ENCODE measurements at regions not wholly inside any gene's neighbourhood (a gene's known extent, or its start where the extent isn't known, plus 50 kb on each side); places are given as distances from the start of the nearest gene placed in this dataset.

DNA sequence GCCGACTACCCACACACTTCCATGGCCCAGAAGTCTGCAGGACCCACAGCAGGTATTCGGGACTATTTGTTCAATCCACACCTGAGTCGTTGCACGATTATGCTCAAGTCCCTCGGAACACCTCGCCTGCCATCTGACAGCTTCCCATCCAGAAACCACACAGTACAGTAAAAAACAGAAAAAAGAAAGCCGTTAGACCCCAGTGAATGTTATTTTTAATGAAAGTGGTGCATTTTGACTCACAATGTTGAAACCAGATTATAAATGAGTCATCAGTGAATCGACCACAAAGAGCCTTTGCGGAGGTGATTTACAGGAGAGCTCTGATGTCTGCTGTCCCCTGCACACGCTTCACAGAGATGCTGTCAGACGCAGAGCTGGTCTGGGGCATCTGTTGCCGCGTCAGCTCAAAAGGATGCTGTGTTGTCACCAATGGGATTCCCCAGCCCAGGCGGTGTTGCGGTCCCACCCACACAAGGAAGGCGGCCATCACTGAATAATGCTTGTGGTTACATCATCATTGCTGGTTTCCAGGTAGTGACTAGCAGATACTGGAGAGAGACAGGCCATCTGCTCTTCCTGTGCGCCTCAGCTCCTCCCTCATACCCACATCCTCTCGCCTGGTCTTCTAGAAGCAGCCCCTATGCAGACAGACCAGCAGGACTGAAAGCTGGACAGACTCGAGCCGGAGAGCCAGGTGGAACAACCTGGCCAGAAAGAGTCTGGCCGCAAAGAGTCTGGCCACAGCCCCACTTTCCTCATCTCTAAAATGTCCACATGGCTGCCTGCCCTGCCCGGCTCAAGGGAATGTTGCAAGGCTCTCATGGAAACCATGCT, 116.8 kb downstream of the TOMM20 start:
- peaks cover 37 to 49% of the 10 kb centered on the region in 2 donors for H3K4me1 Mint-ChIP-seq

DNA sequence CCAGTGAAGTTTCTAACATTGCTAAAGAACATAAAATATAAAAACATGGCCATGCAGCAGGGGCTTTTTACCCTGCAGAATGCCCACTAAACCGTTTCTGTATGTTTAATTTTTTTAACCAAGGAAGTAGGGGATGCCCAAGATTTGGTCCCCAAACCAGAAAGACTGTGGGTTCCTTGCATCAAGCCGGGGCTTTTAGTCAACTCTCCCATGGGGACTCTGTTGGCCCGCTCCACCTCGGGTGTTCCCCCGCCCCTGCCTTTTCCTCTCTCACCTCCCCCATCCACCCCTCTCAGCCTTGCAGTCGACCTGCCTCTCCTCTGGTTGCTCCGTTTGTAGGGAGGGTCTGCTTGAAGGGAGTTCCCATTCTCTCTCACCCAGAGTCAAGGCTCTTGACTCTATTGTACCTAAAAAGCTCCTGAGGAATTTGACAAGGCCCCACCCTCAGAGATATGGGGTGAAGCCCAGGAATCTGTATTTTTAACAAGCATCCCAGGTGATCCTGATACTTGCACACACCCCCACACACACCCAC, 117.5 kb downstream of the TOMM20 start:
- ATAC-seq: no peak
- TF ChIP-seq, protein P1, sequence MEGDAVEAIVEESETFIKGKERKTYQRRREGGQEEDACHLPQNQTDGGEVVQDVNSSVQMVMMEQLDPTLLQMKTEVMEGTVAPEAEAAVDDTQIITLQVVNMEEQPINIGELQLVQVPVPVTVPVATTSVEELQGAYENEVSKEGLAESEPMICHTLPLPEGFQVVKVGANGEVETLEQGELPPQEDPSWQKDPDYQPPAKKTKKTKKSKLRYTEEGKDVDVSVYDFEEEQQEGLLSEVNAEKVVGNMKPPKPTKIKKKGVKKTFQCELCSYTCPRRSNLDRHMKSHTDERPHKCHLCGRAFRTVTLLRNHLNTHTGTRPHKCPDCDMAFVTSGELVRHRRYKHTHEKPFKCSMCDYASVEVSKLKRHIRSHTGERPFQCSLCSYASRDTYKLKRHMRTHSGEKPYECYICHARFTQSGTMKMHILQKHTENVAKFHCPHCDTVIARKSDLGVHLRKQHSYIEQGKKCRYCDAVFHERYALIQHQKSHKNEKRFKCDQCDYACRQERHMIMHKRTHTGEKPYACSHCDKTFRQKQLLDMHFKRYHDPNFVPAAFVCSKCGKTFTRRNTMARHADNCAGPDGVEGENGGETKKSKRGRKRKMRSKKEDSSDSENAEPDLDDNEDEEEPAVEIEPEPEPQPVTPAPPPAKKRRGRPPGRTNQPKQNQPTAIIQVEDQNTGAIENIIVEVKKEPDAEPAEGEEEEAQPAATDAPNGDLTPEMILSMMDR (IDR thresholded peaks at IDR 0.05): no peak

More for the DNA sequence above, 116.8 kb downstream of the TOMM20 start:
- peak overlapping the region; percentile 21 for H3K4me3 ChIP-seq (ENCODE audit: low read length)
- DNase-seq (peak; percentile 90 to 99), ATAC-seq (peak; percentile 88 to 97 (median 92))
- WGBS (ENCODE audit: insufficient coverage): 3% methylated on average over 22 of the region's 22 CpGs
- H3K27me3 ChIP-seq (ENCODE audit: control insufficient read depth, insufficient read depth, low read length): no peaks in the 10 kb centered on the region
- H3K4me1 ChIP-seq (ENCODE audit: control insufficient read depth, insufficient read depth, low read length): peaks cover 28% of the 10 kb centered on the region
- no peaks in the 10 kb centered on the region for H3K36me3 Mint-ChIP-seq
- no peaks in the 10 kb centered on the region for H3K27me3 Mint-ChIP-seq (ENCODE audit: low read depth in 2 of 2)
- peak overlapping the region; percentile 91 to 95 for H3K27ac Mint-ChIP-seq
- intact Hi-C loops (cut with micrococcal nuclease): loop anchor here (1.0 to 5.0 kb wide), 11 partner anchors 35 to 413 kb away; no protein-coding TSS in a partner anchor
- H3K27ac ChIP-seq (ENCODE audit: low read length): peak overlapping the region; percentile 89
- no peaks in the 10 kb centered on the region for H3K9me3 Mint-ChIP-seq
- H3K36me3 ChIP-seq (ENCODE audit: control insufficient read depth, insufficient read depth, low read length): no peaks in the 10 kb centered on the region
- H3K9me3 ChIP-seq (ENCODE audit: control insufficient read depth, insufficient read depth, low read length): no peaks in the 10 kb centered on the region
- peak overlapping the region; percentile 86 for H3K4me3 Mint-ChIP-seq
- TF ChIP-seq, protein P1 (IDR thresholded peaks at IDR 0.05): no peak

DNA sequence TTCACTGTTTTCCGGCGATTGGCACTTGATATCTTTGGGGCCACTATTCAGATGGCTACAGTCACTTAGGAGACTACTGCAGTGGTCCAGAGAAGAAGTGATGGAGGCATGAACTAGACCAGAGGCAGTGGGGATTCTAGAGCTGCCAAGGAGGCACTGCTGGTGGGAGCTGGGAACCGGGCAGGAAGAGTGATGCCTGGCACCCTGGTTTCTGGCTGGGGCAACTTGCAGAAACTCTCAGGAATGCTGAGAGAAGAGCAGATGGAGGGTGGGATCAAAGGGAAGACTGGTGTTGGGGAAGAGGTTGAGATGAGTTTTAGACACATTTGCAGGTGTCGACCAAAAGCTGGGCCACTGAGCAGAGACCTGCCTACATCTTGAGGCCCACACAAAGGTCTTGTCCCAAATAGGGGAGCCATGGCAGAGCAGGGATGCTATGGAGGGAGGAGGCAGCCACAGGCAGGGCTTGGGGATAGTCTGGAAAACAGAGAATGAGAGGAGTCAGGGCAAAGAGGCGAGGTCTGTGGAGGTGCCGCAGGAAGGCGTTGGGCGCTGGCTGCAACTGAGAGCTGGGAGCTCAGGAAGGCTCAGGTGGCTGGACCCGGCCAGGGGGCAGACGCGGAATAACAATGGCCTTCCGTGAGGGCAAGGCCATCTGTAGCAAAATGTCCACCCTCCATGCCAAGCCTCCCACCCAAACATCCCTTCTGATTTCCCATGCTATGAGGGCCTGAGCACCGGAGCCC, 118.9 kb downstream of the TOMM20 start:
- no peaks in the 10 kb centered on the region for H3K9me3 Mint-ChIP-seq
- Histone ChIP-seq H3K27me3 (ENCODE audit: control insufficient read depth, insufficient read depth, low read length) (no peaks in the 10 kb centered on the region), H3K36me3 (ENCODE audit: control insufficient read depth, insufficient read depth, low read length) (no peaks in the 10 kb centered on the region), H3K4me3 (ENCODE audit: low read length) (no peak overlapping the region), H3K27ac (ENCODE audit: low read length) (no peak overlapping the region), H3K9me3 (ENCODE audit: control insufficient read depth, insufficient read depth, low read length) (no peaks in the 10 kb centered on the region), H3K4me1 (ENCODE audit: control insufficient read depth, insufficient read depth, low read length) (peaks cover 28% of the 10 kb centered on the region)
- TF ChIP-seq, protein P1 (IDR thresholded peaks at IDR 0.05): no peak
- WGBS (ENCODE audit: insufficient coverage): 94% methylated on average over 13 of the region's 13 CpGs
- peak overlapping the region; percentile 19 to 22 for H3K27ac Mint-ChIP-seq
- H3K4me3 Mint-ChIP-seq: no peak overlapping the region
- DNase-seq: no peak
- ATAC-seq: no peak
- H3K36me3 Mint-ChIP-seq: no peaks in the 10 kb centered on the region
- no peaks in the 10 kb centered on the region for H3K27me3 Mint-ChIP-seq (ENCODE audit: low read depth in 2 of 2)
- intact Hi-C loops (cut with micrococcal nuclease): loop anchor here (2.0 to 5.0 kb wide), 8 partner anchors 32 to 411 kb away; no protein-coding TSS in a partner anchor
- H3K4me1 Mint-ChIP-seq: peaks cover 44 to 45% of the 10 kb centered on the region in 2 donors

More for the DNA sequence above, 117.5 kb downstream of the TOMM20 start:
- peak in 1 of 2 donors; percentile 84 for DNase-seq
- Histone ChIP-seq H3K27ac (ENCODE audit: low read length) (peak overlapping the region; percentile 89), H3K4me3 (ENCODE audit: low read length) (peak overlapping the region; percentile 21), H3K27me3 (ENCODE audit: control insufficient read depth, insufficient read depth, low read length) (no peaks in the 10 kb centered on the region), H3K4me1 (ENCODE audit: control insufficient read depth, insufficient read depth, low read length) (peaks cover 28% of the 10 kb centered on the region), H3K36me3 (ENCODE audit: control insufficient read depth, insufficient read depth, low read length) (no peaks in the 10 kb centered on the region), H3K9me3 (ENCODE audit: control insufficient read depth, insufficient read depth, low read length) (no peaks in the 10 kb centered on the region)
- no peaks in the 10 kb centered on the region for H3K9me3 Mint-ChIP-seq
- intact Hi-C loops (cut with micrococcal nuclease): loop anchor here (1.0 to 5.0 kb wide), 9 partner anchors 34 to 412 kb away; no protein-coding TSS in a partner anchor
- H3K4me1 Mint-ChIP-seq: peaks cover 44 to 56% of the 10 kb centered on the region in 2 donors
- 24% methylated on average over 4 of the region's 7 CpGs for WGBS (ENCODE audit: insufficient coverage)
- H3K4me3 Mint-ChIP-seq: peak overlapping the region; percentile 86
- H3K27me3 Mint-ChIP-seq (ENCODE audit: low read depth in 2 of 2): no peaks in the 10 kb centered on the region
- H3K36me3 Mint-ChIP-seq: no peaks in the 10 kb centered on the region
- H3K27ac Mint-ChIP-seq: peak overlapping the region; percentile 91 to 95
